Hepatocyte (in vitro differentiated cells): ENCODE measurements at regions not wholly inside any gene's neighbourhood (a gene's known extent, or its start where the extent isn't known, plus 50 kb on each side); places are given as distances from the start of the nearest gene placed in this dataset.

Experiments used
- CTCF ChIP-seq: fragments of 200-600 bp; sonication (generic); IDR thresholded peaks from 2 replicates; pipeline ENCODE4 v1.5.1; 2016; ENCODE audit warnings: antibody characterized with exemption, mild to moderate bottlenecking; ENCODE audit not compliant: poor library complexity
- EZH2 ChIP-seq: fragments of 200-600 bp; sonication (generic); IDR thresholded peaks from 2 replicates; pipeline ENCODE4 v1.6.1; 2016; ENCODE audit warnings: antibody characterized with exemption, mild to moderate bottlenecking, borderline replicate concordance
- EZH2phosphoT487 ChIP-seq: fragments of 200-600 bp; sonication (generic); IDR thresholded peaks from one replicate; pipeline ENCODE4 v1.6.1; 2018; ENCODE audit warnings: antibody characterized with exemption, mild to moderate bottlenecking, low read depth, moderate library complexity; ENCODE audit not compliant: unreplicated experiment, severe bottlenecking

DNA sequence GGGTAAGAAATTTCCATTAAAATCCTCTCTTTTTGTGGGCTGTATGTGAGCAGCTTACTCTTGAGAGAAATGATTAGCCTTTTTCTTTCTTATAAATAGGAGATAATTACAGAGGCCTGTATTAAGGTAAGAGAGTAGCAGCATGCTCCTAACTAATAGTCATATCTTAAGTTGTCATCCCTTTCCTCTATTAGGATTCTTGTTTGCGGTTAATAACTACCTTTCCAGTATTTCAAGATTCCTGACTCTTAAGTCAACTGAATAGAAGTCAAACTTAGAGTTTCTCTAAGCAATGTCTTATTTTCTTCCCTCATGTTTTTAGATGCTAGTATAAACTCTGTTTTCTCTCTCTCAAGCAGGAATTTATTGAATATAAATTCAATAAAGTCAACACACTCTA is 139.9 kb upstream of the GPRIN3 start:
- no peak for TF ChIP-seq CTCF
- TF ChIP-seq EZH2phosphoT487, result no peak
- no peak for TF ChIP-seq EZH2
